ENCODE measurements at regions not wholly inside any gene's neighbourhood (a gene's known extent, or its start where the extent isn't known, plus 50 kb on each side); places are given as distances from the start of the nearest gene placed in this dataset.

GRCh38 chr7:24406053-24406788, 122.2 kb downstream of the NPY start:
- TF ChIP-seq CTCF (IDR thresholded peaks at IDR 0.05) = no peak
- no peak for TF ChIP-seq POLR2A (IDR thresholded peaks at IDR 0.05)
